SHP77 treated with DMSO at 0.1 percent for 48 hours (cell line): ENCODE measurements at regions not wholly inside any gene's neighbourhood (a gene's known extent, or its start where the extent isn't known, plus 50 kb on each side); places are given as distances from the start of the nearest gene placed in this dataset.
"Not testable (repeated sequence)": the region's sequence is repeated elsewhere in the genome, so short reads cannot be mapped to it uniquely, and the experiment has no call there.

Experiments used
- DNase-seq: peaks from one replicate; lab custom pipeline; 2025; lab: John Stamatoyannopoulos, UW

DNA sequence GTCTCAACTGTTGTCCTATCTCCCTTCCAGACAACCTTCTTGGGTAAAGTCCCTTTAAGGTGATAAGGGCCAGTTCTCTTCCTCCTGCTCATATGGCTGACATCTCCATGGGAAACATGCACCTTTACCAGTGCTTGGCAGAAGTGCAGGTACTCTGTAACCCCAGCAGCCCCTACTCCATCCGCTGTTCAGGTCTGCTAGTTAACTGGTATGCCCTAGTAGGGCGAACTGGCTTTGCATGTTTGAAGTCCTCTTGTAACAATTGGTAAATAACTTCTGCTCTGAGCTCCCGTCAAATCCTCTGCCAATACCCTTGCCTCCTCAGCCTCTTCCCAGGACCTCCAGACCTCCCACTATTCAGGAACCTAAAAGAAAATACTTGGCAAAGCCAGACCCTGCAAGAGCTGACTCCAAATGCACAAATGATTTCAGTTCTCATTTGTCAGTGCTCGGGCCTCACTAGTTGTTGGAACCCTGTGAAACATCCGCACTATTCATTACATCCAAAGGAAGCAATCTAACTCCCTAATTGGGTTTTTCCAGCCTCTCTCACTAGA is 703.7 kb downstream of the MAFB start:
- DNase-seq = no peak

DNA sequence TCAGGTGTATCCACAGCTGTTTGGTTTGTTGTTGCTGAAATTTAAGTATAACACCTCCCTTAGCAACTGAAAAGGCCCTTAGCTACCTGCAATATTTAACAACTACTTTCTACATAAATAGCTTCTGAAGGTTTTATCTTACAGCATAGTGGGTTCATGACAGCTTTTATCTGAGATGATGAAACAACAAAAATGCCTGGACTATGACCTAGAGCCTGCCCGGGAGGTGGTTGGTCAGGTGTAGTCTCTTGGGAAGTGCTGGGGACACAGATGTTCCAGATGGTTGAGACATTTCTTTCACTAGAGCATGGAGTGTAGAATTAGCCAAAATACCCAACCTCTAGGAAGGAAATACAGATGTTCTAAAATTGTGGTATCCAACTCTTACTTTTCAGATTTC is 705.4 kb downstream of the MAFB start:
- no peak for DNase-seq

DNA sequence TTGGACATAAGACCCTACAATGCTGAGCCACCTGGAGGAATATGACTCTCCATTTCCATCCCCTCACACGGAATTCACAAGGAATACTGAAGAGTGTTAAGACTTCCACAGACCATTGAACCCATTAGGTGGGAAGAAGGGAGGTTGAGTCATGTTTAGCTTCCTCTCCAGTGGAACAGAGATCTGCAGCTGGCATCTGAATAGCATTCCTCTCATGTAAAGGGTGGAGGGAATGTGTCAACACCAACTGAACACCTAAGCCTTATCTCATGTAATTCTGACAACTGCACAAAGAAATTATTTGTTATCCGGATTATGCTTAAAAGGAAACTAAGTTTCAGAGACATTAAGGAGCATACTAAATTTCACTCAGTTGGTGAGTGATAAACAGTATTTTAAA is 705.9 kb downstream of the MAFB start:
- DNase-seq = no peak

DNA sequence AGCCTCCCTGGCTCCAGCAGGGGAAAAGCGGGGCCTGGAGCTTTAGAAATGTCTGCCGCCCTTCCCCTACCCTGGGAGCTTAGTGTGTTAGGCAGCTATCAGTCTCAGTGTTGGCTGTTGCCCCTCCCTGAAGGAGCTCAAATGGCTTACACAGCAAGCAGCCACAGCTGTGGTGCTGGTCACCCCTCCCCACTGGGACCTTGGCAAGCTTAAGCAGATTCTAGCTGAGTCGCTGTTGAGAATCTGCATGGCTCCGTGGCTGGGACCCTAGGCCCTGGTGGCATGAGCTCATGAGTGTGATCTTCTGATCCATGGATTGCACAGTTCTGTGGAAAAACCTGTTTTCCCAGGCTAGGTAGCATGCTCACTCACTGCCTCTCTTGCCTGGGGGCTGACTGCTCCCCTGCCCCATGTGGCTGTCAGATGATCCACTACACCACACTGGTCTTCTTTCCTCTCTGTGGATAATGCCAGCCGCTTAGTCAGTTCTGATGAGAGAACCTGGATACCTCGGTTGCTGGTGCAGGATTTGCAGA is 714.0 kb downstream of the MAFB start:
- no peak for DNase-seq

DNA sequence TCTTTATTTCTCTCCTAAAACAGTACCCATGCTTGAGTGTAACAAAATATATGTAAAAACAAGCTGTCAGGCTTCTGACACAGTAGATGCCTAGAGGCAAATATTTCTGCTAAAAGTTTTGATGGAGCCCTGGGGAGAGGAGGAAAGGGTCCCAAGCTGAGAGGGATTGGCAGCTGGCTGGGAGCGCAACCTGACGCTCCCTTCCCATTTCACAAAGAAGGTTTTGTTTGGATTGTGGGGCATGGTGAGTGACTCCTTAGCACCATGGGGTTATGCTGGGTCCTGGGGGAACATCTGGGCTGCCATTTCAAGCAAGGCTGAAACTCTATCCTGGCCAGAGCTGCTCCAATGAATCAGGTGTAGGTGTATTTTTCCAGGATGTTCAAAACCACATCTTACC is 720.5 kb downstream of the MAFB start:
- DNase-seq = no peak

DNA sequence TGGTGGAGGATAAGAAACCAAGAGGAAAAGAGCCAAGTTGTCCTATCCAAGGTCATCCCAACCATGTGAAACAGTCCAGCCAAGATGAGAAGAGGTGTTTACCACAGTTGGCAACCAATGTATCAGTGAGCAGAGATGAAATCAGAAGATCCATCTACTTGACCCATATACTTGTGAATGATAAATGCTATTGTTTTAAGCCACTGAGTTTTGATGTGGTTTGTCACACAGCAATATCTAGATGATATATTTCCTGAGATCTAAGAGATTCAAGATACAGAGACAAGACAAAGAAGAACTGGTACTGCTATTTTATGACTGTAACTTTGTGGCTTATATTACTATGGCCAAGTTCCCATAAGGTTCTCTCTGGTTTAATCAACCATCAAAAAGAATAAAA is 721.2 kb downstream of the MAFB start:
- DNase-seq = no peak

DNA sequence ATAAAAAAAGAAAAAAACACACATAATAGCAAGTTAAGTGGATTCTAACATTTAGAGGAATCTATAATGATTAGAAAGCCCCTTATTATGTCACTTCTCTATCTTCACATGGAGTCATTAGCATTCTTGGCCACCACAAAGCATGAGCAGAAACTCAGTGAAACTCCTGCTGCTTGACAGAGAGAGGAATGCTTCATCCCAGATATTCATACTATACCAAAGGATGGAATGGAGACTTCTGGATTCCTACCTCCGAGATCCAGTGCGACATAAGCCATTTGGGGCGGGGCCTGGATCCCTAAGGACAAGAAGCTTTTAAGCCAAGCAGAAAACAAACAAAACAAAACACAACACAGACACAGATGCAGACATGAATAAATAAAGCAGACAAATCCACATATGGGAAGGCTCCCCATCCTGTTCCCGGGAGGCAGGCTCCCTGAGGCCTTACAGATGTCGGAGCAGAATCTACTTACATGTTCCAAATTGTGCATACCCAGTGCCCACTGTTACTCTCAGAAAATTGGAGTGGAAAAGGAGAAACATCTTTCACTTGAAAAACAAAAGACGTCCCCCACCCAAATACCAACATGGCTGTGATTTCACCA is 727.3 kb downstream of the MAFB start:
- DNase-seq = no peak

DNA sequence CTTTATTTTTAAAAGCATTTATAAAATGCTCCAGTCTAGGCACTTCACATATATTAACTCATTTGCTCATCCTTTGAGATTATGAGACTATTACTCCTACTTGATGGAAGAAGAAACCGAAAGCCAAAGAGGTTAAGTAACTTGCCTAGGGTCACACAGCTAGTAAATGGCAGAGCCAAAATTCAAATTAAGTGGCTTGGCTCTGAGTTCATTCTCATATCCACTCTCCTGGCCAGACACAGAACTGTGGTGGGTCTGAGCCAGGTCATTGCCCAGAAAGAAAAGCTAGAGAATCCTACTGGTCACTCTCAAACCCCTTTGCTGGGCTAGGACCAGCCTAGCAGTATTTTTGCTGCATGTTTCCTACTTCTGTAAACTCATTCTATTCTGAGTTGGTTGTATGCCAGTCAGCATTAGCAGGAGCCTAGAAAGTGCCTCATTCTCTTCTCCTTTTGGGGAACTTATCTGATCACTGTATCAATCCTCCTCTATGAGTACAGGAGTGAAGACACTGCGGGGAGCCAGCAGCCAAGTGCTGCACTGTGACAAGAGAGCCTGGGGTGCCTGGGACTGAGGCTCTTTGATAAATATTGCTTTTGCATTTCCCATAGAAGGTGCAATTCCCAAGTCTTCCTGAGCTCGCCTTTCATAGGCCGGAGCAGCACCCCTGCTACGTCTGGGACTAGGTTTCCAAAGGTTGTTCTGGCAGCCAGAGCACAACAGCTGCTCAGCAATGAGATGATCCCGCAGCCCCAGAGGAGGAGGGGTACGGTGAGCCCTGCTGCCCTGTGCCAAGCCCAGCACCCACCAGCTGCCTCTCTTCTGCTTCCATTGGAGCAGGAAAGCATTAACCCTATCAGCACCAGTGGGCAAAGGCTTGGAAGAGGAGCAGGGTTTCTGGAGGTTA is 728.3 kb downstream of the MAFB start:
- DNase-seq = peak; percentile 38

DNA sequence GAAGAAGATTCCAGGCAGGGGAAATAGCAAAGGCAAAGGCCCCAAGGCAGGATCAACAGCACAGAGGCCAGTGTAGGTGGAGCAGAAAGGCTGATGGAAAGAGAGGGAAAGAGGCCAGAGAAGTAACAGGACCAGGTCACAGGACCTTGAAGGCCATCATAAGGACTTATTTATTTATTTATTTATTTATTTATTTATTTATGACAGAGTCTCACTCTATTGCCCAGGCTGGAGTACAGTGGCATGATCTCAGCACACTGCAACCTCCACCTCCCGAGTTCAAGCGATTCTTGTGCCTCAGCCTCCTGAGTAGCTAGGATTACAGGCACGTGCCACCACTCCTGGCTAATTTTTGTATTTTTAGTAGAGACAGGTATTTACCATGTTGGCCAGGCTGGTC is 731.1 kb downstream of the MAFB start:
- DNase-seq = not testable (repeated sequence)

DNA sequence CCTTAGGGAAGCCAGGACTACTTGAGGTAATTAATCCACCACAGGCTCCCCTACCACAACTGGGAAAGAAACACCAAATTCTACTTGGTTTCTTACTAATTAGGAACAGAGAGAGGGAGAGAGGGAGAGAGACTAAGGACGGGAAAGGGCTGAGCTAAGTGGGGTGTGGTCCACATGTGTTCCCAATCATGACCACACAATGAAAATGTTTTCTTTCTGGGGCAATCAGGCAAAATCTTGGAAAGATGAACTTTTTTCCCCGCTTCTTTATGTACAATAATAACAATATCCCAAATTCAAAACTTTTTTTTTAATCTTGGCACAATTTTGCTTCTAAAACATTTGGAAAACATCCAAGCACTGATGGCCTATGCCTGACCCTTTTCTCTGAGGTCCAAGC is 734.4 kb downstream of the MAFB start:
- no peak for DNase-seq

DNA sequence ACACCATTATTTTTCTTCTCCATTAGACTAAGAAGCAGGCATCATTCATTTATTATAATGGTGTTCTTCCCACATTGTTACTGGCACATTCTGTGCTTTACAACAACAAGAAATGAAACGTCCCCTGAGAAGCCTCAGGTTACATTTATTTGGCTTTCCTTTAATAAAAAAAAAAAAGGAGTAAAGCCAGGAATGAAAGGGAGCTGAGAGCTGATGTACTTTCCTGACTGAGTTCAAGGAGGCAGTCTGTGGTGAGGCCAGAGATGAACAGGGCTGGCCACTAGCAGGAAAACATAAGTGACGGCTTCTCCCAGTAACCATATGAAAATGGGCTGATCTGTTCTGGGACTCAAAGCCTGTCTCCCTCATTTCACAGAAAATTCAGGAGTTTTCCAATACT is 742.1 kb downstream of the MAFB start:
- DNase-seq = no peak

DNA sequence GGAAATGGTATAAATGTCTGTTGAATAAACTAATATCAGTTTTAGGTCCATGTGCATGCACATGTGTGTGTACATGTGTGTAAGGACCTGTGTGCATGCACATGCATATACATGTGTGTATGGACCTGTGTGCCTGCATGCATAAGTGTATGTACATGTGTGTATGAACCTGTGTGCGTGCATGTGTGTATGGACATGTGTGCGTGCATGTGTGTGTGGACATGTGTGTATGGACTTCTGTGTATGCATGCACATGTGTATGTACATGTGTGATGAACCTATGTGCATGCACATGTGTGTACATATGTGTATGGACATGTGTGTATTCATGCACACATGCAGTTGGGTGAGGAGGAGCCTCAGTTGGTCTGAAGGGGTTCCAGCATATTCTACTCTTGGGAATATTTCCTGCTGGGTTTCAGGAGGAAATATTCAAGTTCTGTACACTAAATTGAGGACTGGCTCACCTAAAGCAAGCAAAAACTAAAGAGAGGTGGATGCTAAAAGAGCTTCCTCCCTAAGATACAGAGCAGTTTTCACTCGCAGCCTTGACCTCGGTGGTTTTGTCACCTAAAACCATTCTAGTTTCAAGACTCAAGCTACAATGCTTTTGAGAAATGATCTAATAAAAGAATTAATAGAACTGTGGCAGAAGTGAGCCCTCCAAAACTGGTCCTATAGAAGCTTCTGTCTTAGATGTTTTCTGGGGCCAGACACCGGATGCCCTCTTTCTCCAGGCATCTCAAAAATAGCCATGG is 742.8 kb downstream of the MAFB start:
- no peak for DNase-seq

DNA sequence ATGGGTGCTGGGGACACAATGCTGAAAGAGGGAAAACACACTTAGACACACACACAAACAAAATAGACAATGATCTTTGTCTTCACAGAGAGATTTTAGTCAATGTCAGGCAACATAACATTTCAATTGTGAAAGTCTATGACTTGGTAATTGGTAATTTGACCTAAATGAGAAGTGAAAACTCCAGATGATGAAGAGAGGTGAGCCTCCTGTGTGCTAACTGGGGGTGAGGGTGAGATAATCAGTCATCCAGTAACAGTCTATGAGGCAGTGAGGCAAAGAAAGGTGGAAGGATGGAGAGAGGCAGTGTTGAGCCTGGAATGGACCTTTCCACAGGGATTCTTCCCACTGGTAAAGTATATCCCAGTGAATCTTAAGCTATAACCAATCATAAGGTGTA is 744.2 kb downstream of the MAFB start:
- DNase-seq = no peak

DNA sequence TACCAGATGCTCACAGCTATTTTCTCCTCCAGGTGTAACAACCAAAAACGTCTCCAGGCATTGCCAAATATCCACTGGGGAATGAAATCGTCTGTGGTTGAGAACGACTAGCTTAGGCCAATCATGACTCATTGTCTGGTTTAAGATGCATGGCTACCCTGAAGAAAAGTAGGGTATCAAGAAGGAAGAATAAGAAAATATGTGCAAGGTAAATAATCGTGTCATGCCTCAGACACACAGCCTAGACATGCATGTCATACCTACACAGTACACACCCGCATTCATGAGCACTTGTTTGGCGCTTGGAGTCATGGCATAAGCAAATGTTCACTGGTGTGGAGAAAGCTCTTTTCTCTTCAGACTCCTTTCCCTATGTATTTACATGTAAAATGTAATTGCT is 745.7 kb downstream of the MAFB start:
- DNase-seq = no peak

DNA sequence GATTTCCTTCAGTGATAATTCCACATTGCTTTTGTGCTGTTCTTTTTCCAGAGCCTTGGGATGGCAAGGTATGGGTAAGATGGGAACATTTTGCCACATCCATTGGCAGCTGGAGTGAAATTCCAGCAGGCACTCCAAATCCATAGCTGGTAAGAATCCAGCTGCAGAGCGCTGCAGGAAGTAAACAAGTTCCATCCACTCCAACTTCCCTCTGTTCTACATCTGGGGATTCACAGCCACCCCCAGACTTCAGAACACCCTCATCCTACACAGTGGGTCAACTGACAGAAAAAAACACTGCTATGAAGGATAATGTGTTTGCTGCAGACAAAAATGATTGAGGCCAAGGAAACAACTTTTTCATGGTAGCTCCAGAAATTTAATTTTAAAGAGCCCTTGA is 747.8 kb downstream of the MAFB start:
- no peak for DNase-seq

DNA sequence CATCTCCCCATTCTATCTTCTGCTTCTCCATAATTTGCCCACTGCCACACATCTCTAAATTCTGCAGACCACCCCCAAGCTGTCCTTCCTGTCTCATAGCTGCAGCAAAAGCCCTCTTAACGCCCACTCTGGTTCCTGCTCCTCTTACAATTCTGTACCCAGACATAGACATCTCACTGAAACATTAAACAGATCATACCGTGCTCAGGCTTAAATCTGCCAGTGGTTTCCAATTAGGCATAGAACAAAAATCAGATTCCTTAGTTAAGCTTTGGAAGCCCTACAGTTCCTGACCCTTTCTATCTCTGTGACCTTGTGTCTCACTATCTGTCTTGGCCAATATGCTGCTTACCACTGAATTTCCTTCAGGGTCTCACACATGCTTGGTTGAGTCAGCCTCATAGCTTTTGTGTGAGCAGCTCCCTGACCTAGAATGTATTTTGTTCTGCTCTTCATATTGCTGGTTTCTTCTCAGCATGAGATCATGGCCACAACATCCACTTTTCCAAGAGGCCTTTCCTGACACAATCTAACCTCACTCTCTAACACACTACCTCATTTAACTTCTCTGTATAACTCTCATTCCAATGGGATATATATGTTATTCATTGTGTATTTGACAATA is 749.7 kb downstream of the MAFB start:
- no peak for DNase-seq

DNA sequence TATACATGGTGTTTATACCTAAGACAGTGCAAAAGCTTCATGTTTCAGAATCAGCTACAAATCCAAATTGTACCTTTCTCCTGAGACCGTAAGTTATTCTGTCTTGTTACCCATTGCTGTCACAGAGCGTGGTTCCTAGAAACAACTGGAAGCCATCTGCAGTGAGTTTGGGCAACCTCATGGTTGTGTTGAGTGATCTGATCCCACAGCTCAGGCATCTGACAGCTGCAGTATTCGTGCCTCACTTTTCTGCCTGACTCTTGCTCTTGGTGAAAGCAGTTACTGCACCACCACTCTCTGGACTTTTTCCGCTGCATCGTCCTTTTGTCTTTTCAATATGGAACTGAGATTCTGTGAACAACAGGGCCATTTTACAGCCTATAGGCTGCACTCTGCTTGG is 752.6 kb downstream of the MAFB start:
- no peak for DNase-seq

DNA sequence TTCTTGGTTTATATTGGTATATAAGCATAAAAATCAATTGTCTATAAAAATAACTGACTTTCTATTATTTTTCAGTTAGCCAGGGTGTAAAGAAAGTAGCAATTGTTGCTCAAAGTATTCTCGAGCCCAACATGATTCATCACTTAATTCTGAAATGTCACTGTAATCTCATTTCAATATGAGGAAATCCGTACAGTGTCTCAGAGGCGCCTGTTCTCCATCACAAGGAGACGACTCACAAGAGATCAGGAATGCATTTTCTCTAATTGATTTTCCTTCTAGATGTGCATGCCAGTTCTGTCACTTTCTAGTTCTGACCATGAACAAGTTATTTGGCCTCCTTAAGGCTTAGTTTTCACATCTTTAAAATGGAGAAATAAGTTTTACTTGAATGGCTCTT is 753.1 kb downstream of the MAFB start:
- DNase-seq = no peak

DNA sequence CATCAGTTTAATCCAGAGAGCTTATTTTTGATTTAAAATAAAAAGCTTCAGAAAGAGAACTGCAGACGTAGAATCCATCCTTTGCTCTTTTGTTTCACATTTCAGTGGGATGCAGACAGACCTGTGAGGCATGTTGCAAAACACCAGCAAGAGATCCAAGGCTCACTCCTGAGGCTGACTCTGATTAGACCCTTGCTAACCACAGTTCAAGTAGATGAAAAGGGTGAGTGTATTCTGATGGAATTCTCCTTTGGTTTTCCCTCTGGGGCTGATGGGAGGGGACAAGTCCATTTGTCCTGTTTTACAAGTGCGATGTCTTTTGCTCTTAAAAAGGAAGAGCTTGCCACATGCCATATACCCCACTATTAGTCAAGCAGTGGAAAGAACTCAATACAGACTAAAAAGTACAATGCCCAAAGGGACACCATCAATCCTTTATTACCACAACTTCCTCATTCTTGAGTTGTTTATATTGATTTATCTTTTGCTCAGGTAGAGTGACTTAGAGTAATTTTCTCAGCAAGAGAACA is 772.7 kb downstream of the MAFB start:
- no peak for DNase-seq

DNA sequence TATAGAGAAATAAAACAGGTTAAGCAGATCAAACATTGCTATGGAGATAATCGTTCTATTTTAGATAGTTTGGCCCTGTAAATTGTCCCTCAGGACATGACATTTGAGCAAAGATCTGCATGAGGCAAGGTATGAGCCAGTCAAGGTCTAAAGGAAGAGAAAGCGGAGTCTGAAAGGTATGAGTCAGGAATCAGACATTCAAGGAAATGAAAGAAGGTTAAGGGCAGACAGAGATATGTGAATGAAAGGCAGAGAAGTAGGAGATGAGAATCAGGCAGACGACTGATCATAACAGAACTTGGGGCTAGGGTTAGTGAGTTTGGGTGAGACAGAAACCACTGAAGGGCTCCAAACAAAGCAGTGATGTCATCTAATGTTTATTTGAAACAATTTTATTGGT is 775.8 kb downstream of the MAFB start:
- DNase-seq = no peak

DNA sequence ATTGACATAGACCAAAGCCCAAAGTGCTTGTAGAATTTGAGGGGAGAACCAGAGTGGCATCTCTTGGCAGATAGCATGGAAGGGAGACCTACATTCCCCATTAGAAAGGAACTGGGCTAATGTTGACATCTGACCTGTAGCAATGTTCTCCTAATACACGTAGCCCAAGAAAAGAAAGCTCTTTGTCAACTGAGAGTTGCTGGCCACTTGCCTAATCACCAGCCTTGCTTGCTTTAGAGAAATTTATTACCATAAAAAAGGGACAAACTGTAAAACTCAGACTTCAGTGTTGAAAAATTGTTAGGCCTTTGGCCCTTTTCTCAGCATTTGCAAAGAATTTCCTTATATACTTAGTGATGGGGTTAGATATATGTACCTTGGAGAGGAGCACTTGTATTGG is 777.5 kb downstream of the MAFB start:
- DNase-seq = no peak

DNA sequence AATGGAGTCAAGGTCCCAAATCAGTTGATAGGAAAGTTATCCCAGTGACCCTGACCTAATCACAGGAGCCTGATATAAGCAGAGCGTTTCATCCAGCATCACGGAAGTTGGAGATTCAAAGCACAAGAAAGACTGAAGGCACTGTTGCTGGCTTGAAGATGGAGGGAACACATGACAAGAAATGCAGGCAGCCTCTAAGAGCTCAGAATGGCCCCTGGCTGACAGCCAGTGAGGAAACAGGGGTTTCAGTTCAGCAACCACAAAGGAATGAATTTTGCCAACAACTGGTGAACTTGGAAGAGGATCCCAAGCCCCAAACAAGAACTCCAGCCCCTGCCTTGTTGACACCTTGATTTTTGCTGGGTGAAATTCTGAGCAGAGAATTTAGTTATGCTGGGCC is 778.5 kb downstream of the MAFB start:
- DNase-seq = no peak
